Endodermal cell (in vitro differentiated cells): ENCODE measurements at regions not wholly inside any gene's neighbourhood (a gene's known extent, or its start where the extent isn't known, plus 50 kb on each side); places are given as distances from the start of the nearest gene placed in this dataset.
"Not testable (repeated sequence)": the region's sequence is repeated elsewhere in the genome, so short reads cannot be mapped to it uniquely, and the experiment has no call there.

Experiments used
- DNase-seq: peaks from one replicate; pipeline ENCODE4 v3.0.0-alpha.2; 2017
- H3K27ac ChIP-seq: 2 replicates; pipeline ENCODE4 v1.5.1; 2013; ENCODE audit warnings: mild to moderate bottlenecking, low read depth, low read length, moderate library complexity
- H3K27me3 ChIP-seq: 2 replicates; pipeline ENCODE4 v1.6.1; 2013; ENCODE audit warnings: mild to moderate bottlenecking, low read length, moderate library complexity; ENCODE audit not compliant: insufficient read depth, control insufficient read depth, poor library complexity, severe bottlenecking
- H3K36me3 ChIP-seq: 2 replicates; pipeline ENCODE4 v1.7.0; 2013; ENCODE audit warnings: mild to moderate bottlenecking, low read length, moderate library complexity; ENCODE audit not compliant: control insufficient read depth, insufficient read depth
- H3K4me1 ChIP-seq: one replicate; pipeline ENCODE4 v1.7.0; 2013; ENCODE audit warnings: low read length; ENCODE audit not compliant: control insufficient read depth, insufficient read depth
- H3K4me3 ChIP-seq: 2 replicates; pipeline ENCODE4 v1.5.1; 2013; ENCODE audit warnings: mild to moderate bottlenecking, low read length, moderate library complexity
- H3K9ac ChIP-seq: 2 replicates; pipeline ENCODE4 v1.6.1; 2013; ENCODE audit warnings: mild to moderate bottlenecking, low read length, moderate library complexity; ENCODE audit not compliant: poor library complexity, severe bottlenecking; ENCODE audit errors: extremely low read depth
- H3K9me3 ChIP-seq: 2 replicates; pipeline ENCODE4 v1.6.1; 2013; ENCODE audit warnings: mild to moderate bottlenecking, low read length, moderate library complexity; ENCODE audit not compliant: control insufficient read depth
- H3K27ac Mint-ChIP-seq: 2 replicates; pipeline ENCODE4 v1.8.0; 2020; ENCODE audit warnings: mixed read lengths
- H3K27me3 Mint-ChIP-seq: 2 replicates; pipeline ENCODE4 v1.8.0; 2021; ENCODE audit warnings: mild to moderate bottlenecking, mixed read lengths; ENCODE audit not compliant: insufficient read depth
- H3K36me3 Mint-ChIP-seq: 2 replicates; pipeline ENCODE4 v1.8.0; 2020; ENCODE audit warnings: low read depth, mixed read lengths
- H3K4me1 Mint-ChIP-seq: 2 replicates; pipeline ENCODE4 v1.8.0; 2020; ENCODE audit warnings: mixed read lengths
- H3K4me3 Mint-ChIP-seq: 2 replicates; pipeline ENCODE4 v1.8.0; 2020; ENCODE audit warnings: mild to moderate bottlenecking, moderate library complexity, mixed read lengths
- H3K9me3 Mint-ChIP-seq: 2 replicates; pipeline ENCODE4 v1.8.0; 2020; ENCODE audit warnings: mild to moderate bottlenecking, mixed read lengths
- WGBS, 2 experiments: methylation state at CpG; one replicate each; pipeline versions ENCODE4 v1.1.5 to v1.1.7; 2013; ENCODE audit warnings: missing lambda C conversion rate in 2 of 2, mixed read lengths in 1 of 2; ENCODE audit not compliant: insufficient coverage in 1 of 2, insufficient read length in 1 of 2; 5-methylcytosine and 5-hydroxymethylcytosine counted together

GRCh38 chr20:30387823-30388222 lies 869.6 kb upstream of the DEFB115 start:
- not testable (repeated sequence) for H3K36me3 ChIP-seq, DNase-seq, H3K4me3 Mint-ChIP-seq, H3K27ac ChIP-seq, H3K36me3 Mint-ChIP-seq, H3K27me3 ChIP-seq, H3K4me1 Mint-ChIP-seq, H3K9me3 ChIP-seq, H3K9ac ChIP-seq, H3K4me1 ChIP-seq, H3K27me3 Mint-ChIP-seq, H3K27ac Mint-ChIP-seq, H3K4me3 ChIP-seq
- peaks cover 51% of the 10 kb centered on the region for H3K9me3 Mint-ChIP-seq
- 83 to 91% methylated on average over 2 to 3 of the region's 4 CpGs for WGBS, 2 experiments

GRCh38 chr20:30393523-30393922 lies 863.9 kb upstream of the DEFB115 start:
- not testable (repeated sequence) for H3K36me3 ChIP-seq, H3K27ac ChIP-seq, H3K4me1 ChIP-seq, H3K4me1 Mint-ChIP-seq, H3K27ac Mint-ChIP-seq, DNase-seq, H3K4me3 Mint-ChIP-seq, H3K4me3 ChIP-seq, H3K27me3 ChIP-seq, H3K27me3 Mint-ChIP-seq, H3K36me3 Mint-ChIP-seq, H3K9me3 ChIP-seq, H3K9ac ChIP-seq
- WGBS, 2 experiments: 86% methylated on average over 1 of the region's 1 CpG; no CpG with 5 or more reads in 1 of the 2 experiments
- H3K9me3 Mint-ChIP-seq: peaks cover 28% of the 10 kb centered on the region

DNA sequence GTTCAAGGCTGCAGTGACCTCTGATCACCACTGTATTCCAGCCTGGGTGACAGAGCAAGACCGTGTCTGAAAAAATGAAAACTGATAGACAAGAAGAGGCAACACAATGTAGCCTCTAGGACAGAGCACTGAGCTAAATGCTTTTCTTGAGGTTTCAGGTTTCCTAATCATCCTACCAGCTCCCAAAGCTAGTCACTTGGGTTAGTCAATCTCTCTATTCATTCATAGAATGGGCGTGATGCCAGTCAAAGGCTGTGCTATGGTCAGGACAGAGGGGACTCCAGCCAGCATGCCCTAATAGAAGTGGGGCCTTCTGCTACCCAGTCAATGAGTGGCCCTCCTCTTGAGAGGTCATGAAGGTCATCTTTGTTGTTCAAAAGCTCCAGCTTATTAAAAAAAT lies 860.4 kb upstream of the DEFB115 start:
- not testable (repeated sequence) for H3K4me3 ChIP-seq, H3K4me1 Mint-ChIP-seq, H3K4me1 ChIP-seq, H3K27ac ChIP-seq, H3K27ac Mint-ChIP-seq, H3K9me3 ChIP-seq, H3K27me3 ChIP-seq, H3K9ac ChIP-seq, H3K36me3 Mint-ChIP-seq, H3K4me3 Mint-ChIP-seq, H3K36me3 ChIP-seq, H3K27me3 Mint-ChIP-seq, DNase-seq
- peaks cover 46% of the 10 kb centered on the region for H3K9me3 Mint-ChIP-seq
- WGBS, 2 experiments: 75 to 89% methylated on average over 1 to 2 of the region's 2 CpGs

DNA sequence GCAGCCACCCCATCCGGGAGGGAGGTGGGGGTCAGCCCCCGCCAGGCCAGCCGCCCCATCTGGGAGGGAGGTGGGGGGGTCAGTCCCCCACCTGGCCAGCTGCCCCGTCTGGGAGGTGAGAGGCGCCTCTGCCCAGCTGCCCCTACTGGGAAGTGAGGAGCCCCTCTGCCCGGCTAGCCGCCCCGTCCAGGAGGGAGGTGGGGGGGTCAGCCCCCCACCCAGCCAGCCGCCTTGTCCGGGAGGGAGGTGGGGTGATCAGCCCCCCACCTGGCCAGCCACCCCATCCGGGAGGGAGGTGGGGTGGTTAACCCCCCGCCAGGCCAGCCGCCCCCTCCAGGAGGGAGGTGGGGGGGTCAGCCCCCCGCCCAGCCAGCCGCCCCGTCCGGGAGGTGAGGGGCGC lies 852.4 kb upstream of the DEFB115 start:
- H3K27me3 Mint-ChIP-seq, H3K27me3 ChIP-seq, H3K36me3 ChIP-seq, H3K4me1 Mint-ChIP-seq, H3K4me3 ChIP-seq, H3K9ac ChIP-seq, H3K4me1 ChIP-seq, DNase-seq, H3K4me3 Mint-ChIP-seq, H3K27ac ChIP-seq, H3K27ac Mint-ChIP-seq: not testable (repeated sequence)
- 93% methylated on average over 13 of the region's 18 CpGs; no CpG with 5 or more reads in 1 of the 2 experiments for WGBS, 2 experiments
- peaks cover 23% of the 10 kb centered on the region for H3K9me3 ChIP-seq
- peaks cover 70% of the 10 kb centered on the region for H3K9me3 Mint-ChIP-seq
- peaks cover 10% of the 10 kb centered on the region for H3K36me3 Mint-ChIP-seq

- not testable (repeated sequence) for H3K27ac ChIP-seq, H3K27me3 Mint-ChIP-seq, H3K4me1 Mint-ChIP-seq, H3K36me3 ChIP-seq, H3K27ac Mint-ChIP-seq, H3K4me3 ChIP-seq, H3K27me3 ChIP-seq, H3K4me3 Mint-ChIP-seq, DNase-seq, H3K36me3 Mint-ChIP-seq, H3K4me1 ChIP-seq, H3K9ac ChIP-seq
- H3K9me3 ChIP-seq: peaks cover 17% of the 10 kb centered on the region
- WGBS, 2 experiments: 100% methylated on average over 1 of the region's 27 CpGs; no CpG with 5 or more reads in 1 of the 2 experiments
- peaks cover 72% of the 10 kb centered on the region for H3K9me3 Mint-ChIP-seq
Observed at GRCh38 chr20:30405585-30405984, 851.9 kb upstream of the DEFB115 start.

- not testable (repeated sequence) for H3K9ac ChIP-seq, H3K27ac Mint-ChIP-seq, H3K36me3 ChIP-seq, H3K4me1 Mint-ChIP-seq, H3K4me3 Mint-ChIP-seq, H3K4me1 ChIP-seq, H3K27me3 Mint-ChIP-seq, H3K27me3 ChIP-seq, H3K36me3 Mint-ChIP-seq, H3K27ac ChIP-seq, DNase-seq, H3K4me3 ChIP-seq
- peaks cover 71% of the 10 kb centered on the region for H3K9me3 Mint-ChIP-seq
- H3K9me3 ChIP-seq: peaks cover 16% of the 10 kb centered on the region
- WGBS, 2 experiments: 0% methylated on average over 1 of the region's 1 CpG; no CpG with 5 or more reads in 1 of the 2 experiments
Observed at GRCh38 chr20:30406370-30406769, 851.1 kb upstream of the DEFB115 start.
